ENCODE measurements at regions not wholly inside any gene's neighbourhood (a gene's known extent, or its start where the extent isn't known, plus 50 kb on each side); places are given as distances from the start of the nearest gene placed in this dataset.

DNA sequence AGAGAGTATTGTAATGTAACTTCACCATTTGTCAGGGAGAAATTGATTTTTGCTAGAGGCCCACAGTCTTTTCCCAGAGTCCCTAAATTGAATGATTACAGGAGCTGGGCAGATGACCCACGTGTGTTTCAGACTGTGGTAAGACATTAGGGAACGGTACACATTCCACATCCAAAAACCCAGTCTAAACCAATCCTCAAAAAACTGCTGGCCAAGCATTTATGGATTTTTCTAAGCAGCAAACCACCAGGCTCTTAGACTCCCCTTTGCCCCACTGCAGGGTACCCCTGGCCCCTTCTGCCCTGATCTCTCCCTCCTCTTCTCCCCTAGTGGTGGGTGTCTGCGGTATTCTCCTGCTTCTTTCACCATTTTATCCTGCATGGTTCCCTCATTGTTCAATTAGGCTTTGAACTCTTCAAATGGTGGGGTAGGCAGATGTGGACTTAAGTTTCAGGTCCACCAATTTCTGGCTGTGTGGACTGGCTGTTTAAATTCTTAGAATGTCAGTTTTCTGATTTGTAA is 135.5 kb upstream of the SORCS3 start:
- DNase-seq (ENCODE audit: low read depth): no peak

GRCh38 chr10:104509981-104510380 is 131.1 kb upstream of the SORCS3 start:
- DNase-seq (ENCODE audit: low read depth): peak; percentile 7

GRCh38 chr10:104510644-104511043 is 130.4 kb upstream of the SORCS3 start:
- no peak for DNase-seq (ENCODE audit: low read depth)

DNA sequence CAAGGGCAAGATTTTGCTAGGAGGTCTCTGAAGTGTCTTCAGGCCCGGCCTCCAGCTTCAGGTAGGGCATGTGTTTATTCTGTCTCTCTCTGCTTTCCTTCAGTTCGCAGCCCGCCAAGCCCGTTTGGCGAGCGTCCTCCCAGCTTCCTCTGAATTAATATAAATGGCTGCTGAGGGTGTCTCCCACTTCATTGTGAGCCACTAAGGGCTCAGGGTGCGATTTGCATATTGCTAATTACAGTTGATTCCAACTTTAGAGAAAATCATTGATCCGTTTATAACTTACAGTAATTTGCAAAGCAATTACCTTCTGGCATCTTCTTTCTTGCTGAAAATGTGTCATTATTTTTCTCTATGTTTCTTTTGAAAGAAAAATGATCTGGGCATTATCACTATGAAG is 128.3 kb upstream of the SORCS3 start:
- DNase-seq (ENCODE audit: low read depth): no peak

DNA sequence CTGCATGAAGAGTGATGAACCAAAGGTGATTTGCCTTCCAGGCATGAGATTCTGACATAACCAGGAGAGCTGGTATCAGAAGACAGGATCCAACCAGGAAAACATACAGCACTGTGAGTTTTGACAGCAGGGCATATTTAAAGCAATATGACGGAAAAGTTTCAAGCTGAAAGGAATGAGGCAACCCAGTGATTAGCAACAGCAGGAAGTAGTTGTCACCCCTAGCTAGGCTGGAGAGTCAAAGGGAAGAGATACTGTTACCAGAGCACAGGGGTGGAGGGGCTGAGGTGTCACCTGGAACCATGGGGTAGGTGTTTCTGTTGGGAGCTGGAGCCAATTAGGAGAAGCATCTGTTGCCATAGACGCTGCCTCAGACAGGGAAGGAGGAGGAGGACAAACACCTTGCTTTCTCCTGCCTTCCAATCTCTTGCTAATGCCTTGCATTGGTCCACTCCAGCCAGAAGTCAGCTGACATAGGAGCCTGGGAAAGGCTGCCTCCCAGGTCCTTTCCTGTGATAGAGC is 125.4 kb upstream of the SORCS3 start:
- no peak for DNase-seq (ENCODE audit: low read depth)

- DNase-seq (ENCODE audit: low read depth): no peak
These were observed 124.1 kb upstream of the SORCS3 start for GRCh38 chr10:104516986-104517385.

GRCh38 chr10:104517946-104518345 is 123.1 kb upstream of the SORCS3 start:
- no peak for DNase-seq (ENCODE audit: low read depth)

DNA sequence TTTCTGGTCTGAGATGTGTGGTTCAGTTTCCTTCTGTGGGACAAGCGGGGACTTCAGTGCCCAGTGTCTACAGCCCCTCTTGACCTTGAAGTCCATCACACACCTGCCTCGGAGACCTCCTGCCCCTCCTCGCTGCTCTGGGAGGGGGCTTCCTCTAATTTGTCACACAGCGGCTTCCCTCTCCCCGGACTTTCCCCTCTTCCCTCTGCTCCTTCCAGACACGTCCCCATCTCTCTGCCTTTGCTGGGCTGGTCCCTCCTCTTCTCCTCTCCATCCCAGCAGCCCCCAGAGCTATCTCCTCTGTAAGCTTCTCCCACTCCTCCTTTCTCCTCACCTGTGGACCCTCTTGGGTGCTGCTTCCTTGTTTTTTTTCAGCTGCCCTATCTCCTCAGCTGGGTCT is 122.2 kb upstream of the SORCS3 start:
- no peak for DNase-seq (ENCODE audit: low read depth)

GRCh38 chr10:104520653-104521052 is 120.4 kb upstream of the SORCS3 start:
- no peak for DNase-seq (ENCODE audit: low read depth)

- no peak for DNase-seq (ENCODE audit: low read depth)
These were observed 119.0 kb upstream of the SORCS3 start for GRCh38 chr10:104521901-104522694.

GRCh38 chr10:104526188-104526587 is 114.9 kb upstream of the SORCS3 start:
- no peak for DNase-seq (ENCODE audit: low read depth)

- DNase-seq (ENCODE audit: low read depth): no peak
These were observed 114.1 kb upstream of the SORCS3 start for GRCh38 chr10:104527013-104527412.

DNA sequence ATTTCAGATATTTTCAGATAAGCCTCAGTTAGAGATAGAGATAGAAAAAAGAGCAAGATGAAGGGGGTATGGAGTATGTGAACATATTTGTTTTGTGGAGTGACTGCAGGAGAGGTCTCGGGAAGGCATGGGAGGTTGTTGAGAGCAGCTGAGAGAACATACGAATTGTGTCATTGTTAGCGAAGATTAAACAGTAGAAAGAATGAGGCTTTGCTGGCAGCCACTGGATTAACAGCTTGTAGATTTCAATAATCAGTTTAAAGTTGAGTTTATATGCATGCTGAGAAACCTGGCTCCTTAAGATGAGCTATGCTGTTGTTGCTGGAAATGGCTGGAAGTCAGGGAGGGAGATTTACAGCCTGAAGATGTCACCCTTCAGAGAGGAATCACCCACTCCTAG is 100.9 kb upstream of the SORCS3 start:
- DNase-seq (ENCODE audit: low read depth): no peak

DNA sequence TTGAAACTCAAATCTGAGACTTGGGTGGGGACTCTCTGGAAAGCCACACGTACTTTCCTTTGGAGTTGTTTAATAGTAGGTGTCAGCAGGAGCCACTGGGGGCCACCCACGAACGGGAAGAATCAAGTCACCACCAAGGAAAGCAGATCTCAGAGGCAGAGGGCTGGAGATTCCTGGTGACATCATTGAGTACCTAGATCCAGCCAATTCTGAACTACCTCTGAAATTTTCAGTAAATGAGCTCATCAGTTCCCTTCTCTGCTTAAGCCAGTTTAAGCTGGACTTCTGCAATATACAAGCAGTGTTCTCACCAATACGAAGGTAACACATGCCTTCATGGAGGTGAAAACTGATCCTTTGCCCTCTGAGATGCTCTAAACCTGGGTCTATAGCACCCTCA is 99.3 kb upstream of the SORCS3 start:
- DNase-seq (ENCODE audit: low read depth): no peak

- no peak for DNase-seq (ENCODE audit: low read depth)
These were observed 94.8 kb upstream of the SORCS3 start for GRCh38 chr10:104546336-104546735.

- no peak for DNase-seq (ENCODE audit: low read depth)
These were observed 94.3 kb upstream of the SORCS3 start for GRCh38 chr10:104546756-104547155.

- DNase-seq (ENCODE audit: low read depth): peak; percentile 4
These were observed 93.0 kb upstream of the SORCS3 start for GRCh38 chr10:104548090-104548489.

DNA sequence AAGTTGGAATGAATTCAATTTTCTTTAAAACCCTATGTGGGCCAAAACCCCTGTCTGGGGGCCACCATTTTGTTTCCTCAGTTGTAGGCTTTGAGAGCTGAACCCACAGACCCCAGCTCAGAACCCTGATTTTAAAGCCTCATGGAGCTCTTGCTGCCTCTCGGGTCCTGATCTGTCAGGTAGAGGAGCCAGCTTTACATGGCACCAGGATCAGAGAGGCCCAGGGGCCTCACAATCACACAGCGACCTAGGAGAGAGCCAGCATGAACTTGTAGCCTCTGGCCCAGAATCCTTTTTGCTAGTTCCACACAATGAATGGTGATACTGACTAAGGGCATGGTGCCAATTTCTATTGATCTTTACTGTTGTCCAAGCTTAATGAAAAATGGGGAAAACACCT is 84.3 kb upstream of the SORCS3 start:
- no peak for DNase-seq (ENCODE audit: low read depth)

DNA sequence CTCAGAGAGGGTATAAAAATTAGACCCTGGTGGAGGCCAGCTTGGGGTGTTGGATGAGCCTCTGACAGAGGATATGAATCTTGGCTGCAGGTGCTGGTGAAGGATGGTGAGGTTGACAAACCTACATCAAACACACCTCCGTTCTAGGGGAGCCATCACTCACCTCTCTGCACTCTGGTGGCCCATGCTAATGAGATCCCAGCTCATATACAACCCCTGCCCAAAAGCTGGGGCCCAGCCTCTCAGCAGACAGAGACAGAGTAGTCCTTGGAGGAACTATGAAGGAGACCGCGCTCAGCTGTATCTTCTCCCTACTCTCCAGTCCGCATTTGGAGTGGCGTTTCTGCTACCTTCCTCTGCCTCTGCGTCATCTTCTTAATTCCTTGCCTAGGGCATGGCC is 83.1 kb upstream of the SORCS3 start:
- DNase-seq (ENCODE audit: low read depth): no peak

DNA sequence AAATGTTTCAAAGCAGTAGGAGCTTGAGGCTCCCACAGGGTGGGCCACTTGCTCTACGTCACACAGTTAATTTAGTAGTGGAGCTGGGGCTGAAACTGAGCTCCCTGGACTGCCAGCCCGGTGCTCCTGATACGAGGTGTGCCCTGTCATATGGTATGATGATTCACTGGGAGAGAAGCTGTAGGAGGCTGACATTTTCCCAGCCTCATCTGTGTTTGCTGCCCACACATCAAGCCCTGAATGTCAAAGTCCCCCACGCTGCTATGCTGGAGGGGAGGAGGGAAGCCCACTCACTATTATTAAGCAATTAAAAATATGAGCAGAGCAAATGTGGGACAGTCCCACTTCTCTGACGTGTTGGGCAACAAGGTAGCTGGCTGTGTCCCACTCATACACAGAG is 81.2 kb upstream of the SORCS3 start:
- no peak for DNase-seq (ENCODE audit: low read depth)

- no peak for DNase-seq (ENCODE audit: low read depth)
These were observed 78.0 kb upstream of the SORCS3 start for GRCh38 chr10:104563051-104563450.

DNA sequence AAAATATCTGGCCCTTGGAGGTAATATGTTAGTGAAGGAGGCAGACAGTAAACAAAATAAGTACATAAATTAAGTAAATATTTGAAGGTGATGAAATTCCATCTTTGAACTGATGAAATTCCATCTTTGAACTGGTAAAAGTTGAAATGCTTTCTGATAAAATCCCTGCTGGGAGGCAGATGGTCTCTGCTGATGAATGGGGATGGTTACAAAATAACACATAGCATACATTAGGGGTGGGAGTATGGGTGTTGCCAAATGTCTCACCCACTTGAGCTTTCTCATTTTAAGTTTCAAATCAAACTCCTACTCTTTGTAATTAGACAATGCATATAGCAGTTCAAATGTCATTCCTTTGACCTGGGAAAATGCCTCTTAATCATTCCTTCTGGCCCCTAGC is 77.5 kb upstream of the SORCS3 start:
- no peak for DNase-seq (ENCODE audit: low read depth)

- no peak for DNase-seq (ENCODE audit: low read depth)
These were observed 66.7 kb upstream of the SORCS3 start for GRCh38 chr10:104574427-104574826.

Data from LHCN-M2 (cell line).